ENCODE measurements at regions not wholly inside any gene's neighbourhood (a gene's known extent, or its start where the extent isn't known, plus 50 kb on each side); places are given as distances from the start of the nearest gene placed in this dataset.

DNA sequence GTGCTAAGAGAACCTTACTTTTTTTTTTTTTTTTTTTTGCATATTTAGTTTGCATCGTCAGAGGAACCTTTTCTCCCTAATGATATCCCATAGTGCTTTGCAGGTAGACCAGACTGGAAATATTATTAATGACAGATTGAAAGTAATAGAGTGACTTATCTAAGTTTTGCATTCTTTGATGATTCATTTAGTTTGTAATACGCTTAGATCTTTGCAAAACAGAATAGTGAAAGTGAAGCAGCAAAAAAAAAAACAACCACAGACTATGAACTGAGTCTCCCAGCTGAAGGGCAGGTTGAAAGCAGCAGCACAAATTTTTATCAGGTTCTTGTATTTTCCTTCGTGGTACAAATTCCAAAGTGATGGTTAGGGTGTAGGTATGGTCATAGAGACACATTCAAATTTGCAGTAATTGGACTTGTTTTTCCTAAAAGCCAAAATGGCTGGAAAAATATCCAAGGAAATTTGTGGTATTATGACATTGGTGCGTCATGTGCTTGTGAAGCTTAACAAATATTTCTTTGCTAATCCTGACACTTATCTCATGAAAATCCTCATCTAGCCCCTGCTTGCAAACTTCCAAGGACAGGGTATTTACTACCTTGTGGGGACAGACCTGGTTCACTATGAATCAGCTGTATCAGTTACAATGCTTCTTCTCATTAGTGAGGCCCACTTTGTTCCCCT is 81.8 kb upstream of the CREB5 start:
- TF ChIP-seq, protein P1, sequence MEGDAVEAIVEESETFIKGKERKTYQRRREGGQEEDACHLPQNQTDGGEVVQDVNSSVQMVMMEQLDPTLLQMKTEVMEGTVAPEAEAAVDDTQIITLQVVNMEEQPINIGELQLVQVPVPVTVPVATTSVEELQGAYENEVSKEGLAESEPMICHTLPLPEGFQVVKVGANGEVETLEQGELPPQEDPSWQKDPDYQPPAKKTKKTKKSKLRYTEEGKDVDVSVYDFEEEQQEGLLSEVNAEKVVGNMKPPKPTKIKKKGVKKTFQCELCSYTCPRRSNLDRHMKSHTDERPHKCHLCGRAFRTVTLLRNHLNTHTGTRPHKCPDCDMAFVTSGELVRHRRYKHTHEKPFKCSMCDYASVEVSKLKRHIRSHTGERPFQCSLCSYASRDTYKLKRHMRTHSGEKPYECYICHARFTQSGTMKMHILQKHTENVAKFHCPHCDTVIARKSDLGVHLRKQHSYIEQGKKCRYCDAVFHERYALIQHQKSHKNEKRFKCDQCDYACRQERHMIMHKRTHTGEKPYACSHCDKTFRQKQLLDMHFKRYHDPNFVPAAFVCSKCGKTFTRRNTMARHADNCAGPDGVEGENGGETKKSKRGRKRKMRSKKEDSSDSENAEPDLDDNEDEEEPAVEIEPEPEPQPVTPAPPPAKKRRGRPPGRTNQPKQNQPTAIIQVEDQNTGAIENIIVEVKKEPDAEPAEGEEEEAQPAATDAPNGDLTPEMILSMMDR (IDR thresholded peaks at IDR 0.05), result no peak

DNA sequence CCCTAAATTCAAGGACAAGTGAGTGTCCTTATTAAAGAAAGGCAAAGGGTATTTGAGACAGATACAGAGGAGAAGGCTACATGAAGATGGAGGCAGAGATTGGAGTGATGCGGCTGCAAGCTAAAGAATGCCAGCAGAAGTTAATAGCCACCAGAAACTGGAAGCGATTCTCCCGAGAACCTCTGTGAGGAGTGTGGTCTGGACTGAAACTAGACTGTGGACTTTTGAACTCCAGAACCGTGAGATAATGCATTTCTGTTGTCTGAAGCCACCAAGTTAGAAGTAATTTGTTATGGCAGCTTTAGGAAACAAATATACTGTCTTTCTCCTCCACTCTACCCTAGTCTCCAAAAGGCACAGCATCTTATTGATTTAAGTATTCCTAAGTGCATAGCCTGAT is 80.3 kb upstream of the CREB5 start:
- TF ChIP-seq, protein P1 (IDR thresholded peaks at IDR 0.05), result no peak

DNA sequence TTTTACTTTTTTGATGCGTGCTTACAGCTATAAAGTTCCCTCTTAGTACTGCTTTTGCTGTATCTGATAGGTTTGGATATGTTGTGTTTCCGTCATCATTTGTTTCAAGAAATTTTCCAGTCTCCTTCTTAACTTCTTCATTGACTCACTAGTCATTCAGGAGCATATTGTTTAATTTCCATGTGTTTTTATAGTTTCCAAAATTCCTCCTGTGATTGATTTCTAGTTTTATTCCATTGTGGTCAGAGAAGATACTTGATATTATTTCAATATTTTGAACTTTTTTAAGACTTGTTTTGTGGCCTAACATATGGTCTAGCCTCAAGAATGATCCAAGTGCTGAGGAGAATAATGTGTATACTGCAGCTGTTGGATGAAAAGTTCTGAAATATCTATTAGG is 75.5 kb upstream of the CREB5 start:
- TF ChIP-seq, protein P1 (IDR thresholded peaks at IDR 0.05), result no peak

DNA sequence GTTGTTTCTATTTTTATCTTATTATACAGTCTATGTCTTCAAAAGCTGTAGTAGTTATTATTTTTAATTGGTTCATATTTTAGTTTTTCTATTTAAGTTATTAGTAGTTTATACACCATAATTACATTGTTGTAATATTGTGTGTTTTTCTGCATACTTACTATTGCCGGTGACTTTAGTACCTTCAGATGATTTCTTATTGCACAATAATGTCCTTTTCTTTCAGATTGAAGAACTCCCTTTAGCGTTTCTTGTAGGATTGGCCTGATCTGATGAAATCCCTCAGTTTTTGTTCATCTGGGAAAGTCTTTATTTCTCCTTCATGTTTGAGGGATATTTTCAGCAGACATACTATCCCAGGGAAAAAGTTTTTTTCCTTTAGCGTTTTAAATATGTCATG is 74.3 kb upstream of the CREB5 start:
- TF ChIP-seq, protein P1 (IDR thresholded peaks at IDR 0.05), result no peak

DNA sequence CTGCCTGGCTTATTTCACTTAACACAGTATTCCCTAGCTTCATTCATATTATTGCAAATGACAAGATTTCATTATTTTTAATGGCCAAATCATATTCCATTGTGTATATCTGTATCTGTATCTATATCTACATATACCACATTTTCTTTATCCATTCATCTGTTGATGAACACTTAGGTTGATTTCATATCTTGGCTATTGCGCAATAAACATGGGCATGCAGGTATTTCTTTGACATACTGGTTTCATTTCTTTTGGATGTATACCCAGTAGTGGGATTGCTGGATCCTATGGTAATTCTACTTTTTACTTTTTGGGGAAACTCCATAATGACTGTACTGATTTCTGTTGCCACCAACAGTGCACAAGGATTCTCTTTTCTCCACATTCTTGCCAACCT is 68.9 kb upstream of the CREB5 start:
- TF ChIP-seq, protein P1 (IDR thresholded peaks at IDR 0.05), result no peak

DNA sequence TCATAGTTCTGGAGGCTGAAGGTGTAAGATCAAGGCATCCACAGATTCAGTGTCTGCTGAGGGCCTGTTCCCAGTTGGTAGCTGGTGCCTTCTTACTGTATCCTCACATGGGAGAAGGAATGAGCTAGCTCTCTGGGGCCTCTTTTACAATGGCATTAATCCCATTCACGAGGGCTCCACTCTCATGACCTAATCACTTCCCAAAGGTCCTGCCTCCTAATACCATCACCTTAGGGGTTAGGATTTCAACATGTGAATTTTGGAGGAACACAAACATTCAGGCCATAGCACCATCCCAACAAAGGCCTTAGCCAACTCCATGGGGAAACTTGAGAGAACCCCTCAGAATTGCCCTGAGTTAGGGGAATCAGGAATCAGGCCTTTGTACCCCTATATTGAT is 66.1 kb upstream of the CREB5 start:
- TF ChIP-seq, protein P1 (IDR thresholded peaks at IDR 0.05), result no peak

DNA sequence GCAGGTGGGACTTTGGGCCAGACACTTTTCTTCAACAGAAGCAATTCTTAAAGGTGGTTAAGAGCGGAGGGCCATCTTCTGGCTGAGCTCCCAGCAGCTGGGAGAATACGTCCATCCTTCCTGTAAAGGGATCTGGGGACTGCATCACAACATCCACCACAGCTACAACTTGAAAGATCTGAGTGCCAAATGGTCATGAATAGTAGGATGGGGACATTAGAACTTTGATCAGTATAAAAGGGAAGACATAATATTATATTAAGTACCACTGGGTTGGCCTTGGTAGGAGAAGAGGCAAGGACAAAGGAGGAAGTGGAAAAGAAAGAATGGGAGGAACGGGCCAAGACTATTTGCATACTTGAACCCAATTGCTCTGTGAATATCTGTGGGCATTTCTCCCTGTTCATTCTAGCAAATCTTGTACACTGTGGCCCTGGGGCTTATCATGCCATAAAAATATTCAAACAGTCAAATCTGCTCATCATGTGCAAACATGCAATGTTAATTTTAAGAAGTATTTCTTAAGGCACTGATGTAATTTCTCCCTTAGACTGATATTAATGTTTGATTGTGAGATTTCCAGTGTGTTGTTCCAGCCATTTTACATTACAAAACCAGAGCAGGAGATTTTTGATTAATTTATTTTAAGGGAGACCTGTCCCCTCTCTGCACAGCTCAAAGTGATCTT is 65.5 kb upstream of the CREB5 start:
- TF ChIP-seq, protein P1 (IDR thresholded peaks at IDR 0.05), result no peak
